ENCODE measurements at regions not wholly inside any gene's neighbourhood (a gene's known extent, or its start where the extent isn't known, plus 50 kb on each side); places are given as distances from the start of the nearest gene placed in this dataset.

DNA sequence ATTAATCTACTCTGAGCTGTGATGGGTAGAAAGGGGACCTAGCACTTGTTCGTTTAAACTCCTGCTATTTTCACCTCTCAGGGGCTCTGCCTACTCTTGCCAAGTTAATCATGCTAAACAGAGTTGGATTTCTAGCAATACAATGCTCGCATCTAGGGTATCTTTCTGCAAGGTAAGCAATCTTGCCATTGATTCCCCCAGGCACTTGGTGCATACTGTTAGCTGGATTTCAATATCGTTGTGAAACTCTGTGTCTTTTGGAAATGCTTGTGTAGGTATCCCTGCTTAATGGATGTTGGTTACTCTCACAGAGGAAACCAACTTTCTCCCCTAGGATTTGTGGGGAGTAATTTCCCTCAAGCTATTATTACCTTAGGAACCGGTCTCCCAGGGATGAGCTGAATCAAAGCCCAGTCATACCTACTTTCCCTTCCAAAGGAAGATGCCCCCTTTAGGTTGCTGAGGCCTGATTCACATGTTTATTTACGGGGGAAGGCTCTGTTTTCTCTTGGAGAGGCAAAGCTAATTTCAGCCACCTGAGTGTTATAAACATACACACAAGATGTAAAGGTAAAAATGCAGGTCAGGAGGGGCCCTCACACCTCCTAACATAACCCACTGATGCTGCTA, 366.8 kb downstream of the FBXW7 start:
- TF ChIP-seq POLR2AphosphoS5 (IDR thresholded peaks at IDR 0.05; ENCODE audit: low read depth, low read length) (no peak), POLR2A (IDR thresholded peaks at IDR 0.05; ENCODE audit: low read depth, low read length) (no peak), POU2F2 (IDR thresholded peaks at IDR 0.05; ENCODE audit: low read depth, low read length) (no peak), TAF1 (IDR thresholded peaks at IDR 0.05; ENCODE audit: low read depth, low read length) (no peak), SPI1 (IDR thresholded peaks at IDR 0.05; ENCODE audit: low read depth, low read length) (no peak)

Measured in GM12891 (cell line).